NCI-H2227 (cell line): ENCODE measurements at regions not wholly inside any gene's neighbourhood (a gene's known extent, or its start where the extent isn't known, plus 50 kb on each side); places are given as distances from the start of the nearest gene placed in this dataset.

Source experiments
- DNase-seq: peaks from one replicate; lab custom pipeline; 2025; ENCODE audit not compliant: unreplicated experiment; lab: John Stamatoyannopoulos, UW

- DNase-seq = no peak
Observed at GRCh38 chr3:28028554-28028953, 212.9 kb upstream of the CMC1 start.

- no peak for DNase-seq
Observed at GRCh38 chr3:28033059-28033784, 208.2 kb upstream of the CMC1 start.

- no peak for DNase-seq
Observed at GRCh38 chr3:28036599-28037575, 204.5 kb upstream of the CMC1 start.

- no peak for DNase-seq
Observed at GRCh38 chr3:28039234-28039633, 202.2 kb upstream of the CMC1 start.

GRCh38 chr3:28039829-28040228 lies 201.6 kb upstream of the CMC1 start:
- no peak for DNase-seq

- no peak for DNase-seq
Observed at GRCh38 chr3:28042095-28042635, 199.3 kb upstream of the CMC1 start.

GRCh38 chr3:28042707-28043106 lies 198.7 kb upstream of the CMC1 start:
- no peak for DNase-seq

GRCh38 chr3:28050120-28050519 lies 191.3 kb upstream of the CMC1 start:
- DNase-seq = no peak

GRCh38 chr3:28050885-28051284 lies 190.5 kb upstream of the CMC1 start:
- DNase-seq = no peak

- no peak for DNase-seq
Observed at GRCh38 chr3:28053759-28054158, 187.7 kb upstream of the CMC1 start.

GRCh38 chr3:28056806-28057205 lies 184.6 kb upstream of the CMC1 start:
- no peak for DNase-seq

- no peak for DNase-seq
Observed at GRCh38 chr3:28057539-28057938, 183.9 kb upstream of the CMC1 start.

- peak; percentile 7 for DNase-seq
Observed at GRCh38 chr3:28059199-28059598, 182.2 kb upstream of the CMC1 start.

GRCh38 chr3:28066020-28066419 lies 175.4 kb upstream of the CMC1 start:
- DNase-seq = no peak

- DNase-seq = no peak
Observed at GRCh38 chr3:28067014-28067413, 174.4 kb upstream of the CMC1 start.

GRCh38 chr3:28068342-28068741 lies 173.1 kb upstream of the CMC1 start:
- DNase-seq = no peak

GRCh38 chr3:28069438-28069837 lies 172.0 kb upstream of the CMC1 start:
- DNase-seq = no peak

GRCh38 chr3:28076246-28076645 lies 165.2 kb upstream of the CMC1 start:
- no peak for DNase-seq

GRCh38 chr3:28077572-28077971 lies 163.8 kb upstream of the CMC1 start:
- DNase-seq = no peak

GRCh38 chr3:28078536-28078935 lies 162.9 kb upstream of the CMC1 start:
- DNase-seq = no peak

GRCh38 chr3:28080716-28081115 lies 160.7 kb upstream of the CMC1 start:
- DNase-seq = no peak

- no peak for DNase-seq
Observed at GRCh38 chr3:28081533-28081947, 159.9 kb upstream of the CMC1 start.
